Breast epithelium (tissue), 4 donors: ENCODE measurements at regions not wholly inside any gene's neighbourhood (a gene's known extent, or its start where the extent isn't known, plus 50 kb on each side); places are given as distances from the start of the nearest gene placed in this dataset.

Experiments used
- DNase-seq, 2 donors: peaks; one replicate each; pipeline ENCODE4 v3.0.0-alpha.2; 2019; ENCODE audit warnings: low spot score in 2 of 2
- H3K27ac ChIP-seq, 2 donors: fragments of 200-600 bp; sonication (generic) in 1 of 2; one replicate each; pipeline ENCODE4 v1.5.1; 2016 to 2019; ENCODE audit warnings: mild to moderate bottlenecking in 1 of 2
- H3K27me3 ChIP-seq, 2 donors: fragments of 200-600 bp; sonication (generic) in 1 of 2; one replicate each; pipeline versions ENCODE4 v1.5.1 to v1.6.0; 2017 to 2019; ENCODE audit warnings: control low read depth in 1 of 2, mild to moderate bottlenecking in 1 of 2
- H3K36me3 ChIP-seq: fragments of 200-600 bp; one replicate; pipeline ENCODE4 v1.5.1; 2019
- H3K4me1 ChIP-seq, 2 donors: fragments of 200-600 bp; sonication (generic); one replicate each; pipeline ENCODE4 v1.5.1; 2016 to 2019; ENCODE audit warnings: control low read depth in 1 of 2
- H3K4me3 ChIP-seq, 3 donors: fragments of 200-600 bp; sonication (generic); 1 replicate in 2 of 3; 2 replicates in 1 of 3; pipeline ENCODE4 v1.5.1; 2016 to 2019; ENCODE audit warnings: mild to moderate bottlenecking in 3 of 3, moderate library complexity in 2 of 3
- H3K9me3 ChIP-seq, 2 donors: fragments of 200-600 bp; sonication (generic) in 1 of 2; one replicate each; pipeline ENCODE4 v1.5.1; 2016 to 2019; ENCODE audit warnings: control low read depth in 1 of 2
- POLR2A ChIP-seq: fragments of 450-650 bp; IDR thresholded peaks from one replicate; pipeline ENCODE4 v1.6.1; 2016; ENCODE audit warnings: antibody characterized with exemption, mild to moderate bottlenecking, moderate library complexity
- POLR2AphosphoS5 ChIP-seq, 3 donors: sonication (generic); formaldehyde crosslinking; IDR thresholded peaks; one replicate each; pipeline ENCODE4 v1.6.1; 2017; ENCODE audit warnings: antibody characterized with exemption in 3 of 3
- intact Hi-C: fragments of 100-400 bp; cut with DNase I; formaldehyde crosslinking; loops from one replicate; pipeline ENCODE4 v1.15.1; 2023; ENCODE audit warnings: low total_unique reads
- TF ChIP-seq, protein P1 (sequence below), 3 donors: fragments of 450-650 bp; IDR thresholded peaks; one replicate each; pipeline ENCODE4 v1.5.1; 2016 to 2017; ENCODE audit warnings: antibody characterized with exemption in 3 of 3, mild to moderate bottlenecking in 3 of 3, moderate library complexity in 3 of 3

GRCh38 chr3:182081096-182081495, 369.4 kb downstream of the SOX2 start:
- H3K9me3 ChIP-seq, result no peaks in the 10 kb centered on the region
- intact Hi-C loops, result no loop called here
- no peaks in the 10 kb centered on the region for H3K36me3 ChIP-seq
- H3K27ac ChIP-seq, result no peak overlapping the region
- H3K4me3 ChIP-seq, result no peak overlapping the region
- DNase-seq, result no peak
- no peaks in the 10 kb centered on the region for H3K27me3 ChIP-seq
- TF ChIP-seq POLR2AphosphoS5 (IDR thresholded peaks at IDR 0.05) (no peak), POLR2A (no peak)
- TF ChIP-seq, protein P1, sequence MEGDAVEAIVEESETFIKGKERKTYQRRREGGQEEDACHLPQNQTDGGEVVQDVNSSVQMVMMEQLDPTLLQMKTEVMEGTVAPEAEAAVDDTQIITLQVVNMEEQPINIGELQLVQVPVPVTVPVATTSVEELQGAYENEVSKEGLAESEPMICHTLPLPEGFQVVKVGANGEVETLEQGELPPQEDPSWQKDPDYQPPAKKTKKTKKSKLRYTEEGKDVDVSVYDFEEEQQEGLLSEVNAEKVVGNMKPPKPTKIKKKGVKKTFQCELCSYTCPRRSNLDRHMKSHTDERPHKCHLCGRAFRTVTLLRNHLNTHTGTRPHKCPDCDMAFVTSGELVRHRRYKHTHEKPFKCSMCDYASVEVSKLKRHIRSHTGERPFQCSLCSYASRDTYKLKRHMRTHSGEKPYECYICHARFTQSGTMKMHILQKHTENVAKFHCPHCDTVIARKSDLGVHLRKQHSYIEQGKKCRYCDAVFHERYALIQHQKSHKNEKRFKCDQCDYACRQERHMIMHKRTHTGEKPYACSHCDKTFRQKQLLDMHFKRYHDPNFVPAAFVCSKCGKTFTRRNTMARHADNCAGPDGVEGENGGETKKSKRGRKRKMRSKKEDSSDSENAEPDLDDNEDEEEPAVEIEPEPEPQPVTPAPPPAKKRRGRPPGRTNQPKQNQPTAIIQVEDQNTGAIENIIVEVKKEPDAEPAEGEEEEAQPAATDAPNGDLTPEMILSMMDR (IDR thresholded peaks at IDR 0.05), result no peak
- H3K4me1 ChIP-seq, result no peaks in the 10 kb centered on the region

- Histone ChIP-seq H3K4me3 (no peak overlapping the region), H3K9me3 (no peaks in the 10 kb centered on the region), H3K27me3 (no peaks in the 10 kb centered on the region), H3K4me1 (no peaks in the 10 kb centered on the region), H3K27ac (no peak overlapping the region), H3K36me3 (no peaks in the 10 kb centered on the region)
- no peak for DNase-seq
- intact Hi-C loops, result no loop called here
- TF ChIP-seq POLR2A (no peak), POLR2AphosphoS5 (IDR thresholded peaks at IDR 0.05) (no peak)
- TF ChIP-seq, protein P1 (IDR thresholded peaks at IDR 0.05), result no peak
Observed at GRCh38 chr3:182083112-182083511, 371.4 kb downstream of the SOX2 start.

GRCh38 chr3:182092662-182093262, 381.0 kb downstream of the SOX2 start:
- intact Hi-C loops, result no loop called here
- no peaks in the 10 kb centered on the region for H3K27me3 ChIP-seq
- no peaks in the 10 kb centered on the region for H3K9me3 ChIP-seq
- TF ChIP-seq, protein P1 (IDR thresholded peaks at IDR 0.05), result no peak
- TF ChIP-seq POLR2AphosphoS5 (IDR thresholded peaks at IDR 0.05), result no peak
- no peak for TF ChIP-seq POLR2A
- no peaks in the 10 kb centered on the region for H3K36me3 ChIP-seq
- DNase-seq, result no peak
- no peak overlapping the region for H3K4me3 ChIP-seq
- H3K4me1 ChIP-seq, result no peaks in the 10 kb centered on the region
- H3K27ac ChIP-seq, result no peak overlapping the region

DNA sequence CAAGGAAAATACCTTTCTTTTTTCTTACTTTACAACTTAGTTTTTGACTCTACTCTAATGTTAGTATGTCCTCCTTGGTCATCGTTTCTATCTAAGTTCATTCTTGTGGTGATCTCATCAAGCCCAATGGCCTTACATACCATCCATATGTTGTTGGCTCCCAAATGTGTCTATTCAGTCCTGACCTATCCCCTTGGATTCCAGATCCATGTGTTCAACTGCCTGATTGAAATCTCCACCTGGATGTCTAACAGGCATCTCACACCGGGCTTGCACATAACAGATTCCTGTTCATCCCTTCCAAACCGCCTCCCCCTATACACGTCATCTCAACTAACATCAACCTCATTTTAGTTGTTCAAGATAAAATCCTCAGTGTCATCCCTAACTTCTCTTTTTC, 382.6 kb downstream of the SOX2 start:
- no peaks in the 10 kb centered on the region for H3K9me3 ChIP-seq
- no peak overlapping the region for H3K4me3 ChIP-seq
- H3K27me3 ChIP-seq, result no peaks in the 10 kb centered on the region
- intact Hi-C loops, result no loop called here
- no peaks in the 10 kb centered on the region for H3K4me1 ChIP-seq
- TF ChIP-seq, protein P1 (IDR thresholded peaks at IDR 0.05), result no peak
- TF ChIP-seq POLR2A (no peak), POLR2AphosphoS5 (IDR thresholded peaks at IDR 0.05) (no peak)
- no peak for DNase-seq
- no peaks in the 10 kb centered on the region for H3K36me3 ChIP-seq
- H3K27ac ChIP-seq, result no peak overlapping the region

DNA sequence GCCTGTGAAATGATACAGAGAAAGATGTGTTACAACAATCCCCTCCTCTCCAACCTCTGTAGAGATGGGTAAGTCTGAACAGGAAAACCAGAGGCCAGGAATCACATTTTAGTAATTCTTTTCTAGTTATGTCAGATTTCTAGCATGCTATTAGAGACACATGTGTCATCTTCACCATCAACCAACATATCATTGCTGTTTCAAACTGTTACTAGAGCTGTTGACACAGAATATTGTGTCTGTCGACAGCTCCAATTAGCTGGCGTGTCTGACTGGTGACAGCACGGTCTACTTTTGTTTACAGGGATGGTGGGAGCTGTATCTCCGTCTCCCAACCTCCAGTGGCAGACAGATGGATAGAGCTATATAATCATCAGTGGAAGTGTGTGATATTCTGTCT, 393.2 kb downstream of the SOX2 start:
- TF ChIP-seq POLR2AphosphoS5 (IDR thresholded peaks at IDR 0.05) (no peak), POLR2A (no peak)
- TF ChIP-seq, protein P1 (IDR thresholded peaks at IDR 0.05), result no peak

More for the DNA sequence above, 393.2 kb downstream of the SOX2 start:
- intact Hi-C loops, result no loop called here
- Histone ChIP-seq H3K36me3 (no peaks in the 10 kb centered on the region), H3K9me3 (peaks cover 3 to 9% of the 10 kb centered on the region in 2 donors), H3K4me3 (no peak overlapping the region), H3K4me1 (no peaks in the 10 kb centered on the region), H3K27ac (no peak overlapping the region), H3K27me3 (no peaks in the 10 kb centered on the region)
- no peak for DNase-seq
